Vagina (tissue), 2 donors: ENCODE measurements at regions not wholly inside any gene's neighbourhood (a gene's known extent, or its start where the extent isn't known, plus 50 kb on each side); places are given as distances from the start of the nearest gene placed in this dataset.
"Not testable (repeated sequence)": the region's sequence is repeated elsewhere in the genome, so short reads cannot be mapped to it uniquely, and the experiment has no call there.

Experiments
- POLR2A ChIP-seq, 2 donors: fragments of 450-650 bp; IDR thresholded peaks; one replicate each; pipeline ENCODE4 v1.6.1; 2017; ENCODE audit warnings: antibody characterized with exemption in 2 of 2, mild to moderate bottlenecking in 2 of 2, moderate library complexity in 2 of 2
- POLR2AphosphoS5 ChIP-seq, 2 donors: sonication (generic); formaldehyde crosslinking; IDR thresholded peaks; one replicate each; pipeline ENCODE4 v1.9.0; 2017; ENCODE audit warnings: antibody characterized with exemption in 2 of 2, mild to moderate bottlenecking in 2 of 2, low read depth in 1 of 2; ENCODE audit not compliant: insufficient read depth in 1 of 2
- TF ChIP-seq, protein P1 (sequence below), 3 experiments: fragments of 450-650 bp in 2 of 3; fragments of 200-600 bp in 1 of 3; sonication (generic) in 1 of 3; IDR thresholded peaks; one replicate each; pipeline ENCODE4 v1.5.1; 2017 to 2019; ENCODE audit warnings: antibody characterized with exemption in 3 of 3, mild to moderate bottlenecking in 2 of 3, moderate library complexity in 2 of 3

DNA sequence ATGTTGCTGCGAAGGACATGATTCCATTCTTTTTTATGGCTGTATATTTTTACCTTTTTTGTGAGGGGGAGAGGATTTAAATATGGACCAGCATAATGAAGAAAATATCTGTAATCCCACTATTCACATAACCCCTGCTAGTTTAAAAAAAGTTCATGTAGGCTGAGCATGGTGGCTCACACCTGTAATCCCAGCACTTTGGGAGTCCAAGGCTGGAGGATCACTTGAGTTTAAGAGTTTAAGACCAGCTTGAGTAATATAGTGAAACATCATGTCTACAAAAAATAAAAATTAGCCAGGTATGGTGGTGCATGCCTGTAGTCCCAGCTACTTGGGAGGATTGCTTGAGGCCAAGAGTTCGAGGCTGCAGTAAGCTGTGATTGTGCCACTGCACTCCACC, 99.8 kb upstream of the TPTE start:
- TF ChIP-seq, protein P1, sequence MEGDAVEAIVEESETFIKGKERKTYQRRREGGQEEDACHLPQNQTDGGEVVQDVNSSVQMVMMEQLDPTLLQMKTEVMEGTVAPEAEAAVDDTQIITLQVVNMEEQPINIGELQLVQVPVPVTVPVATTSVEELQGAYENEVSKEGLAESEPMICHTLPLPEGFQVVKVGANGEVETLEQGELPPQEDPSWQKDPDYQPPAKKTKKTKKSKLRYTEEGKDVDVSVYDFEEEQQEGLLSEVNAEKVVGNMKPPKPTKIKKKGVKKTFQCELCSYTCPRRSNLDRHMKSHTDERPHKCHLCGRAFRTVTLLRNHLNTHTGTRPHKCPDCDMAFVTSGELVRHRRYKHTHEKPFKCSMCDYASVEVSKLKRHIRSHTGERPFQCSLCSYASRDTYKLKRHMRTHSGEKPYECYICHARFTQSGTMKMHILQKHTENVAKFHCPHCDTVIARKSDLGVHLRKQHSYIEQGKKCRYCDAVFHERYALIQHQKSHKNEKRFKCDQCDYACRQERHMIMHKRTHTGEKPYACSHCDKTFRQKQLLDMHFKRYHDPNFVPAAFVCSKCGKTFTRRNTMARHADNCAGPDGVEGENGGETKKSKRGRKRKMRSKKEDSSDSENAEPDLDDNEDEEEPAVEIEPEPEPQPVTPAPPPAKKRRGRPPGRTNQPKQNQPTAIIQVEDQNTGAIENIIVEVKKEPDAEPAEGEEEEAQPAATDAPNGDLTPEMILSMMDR (IDR thresholded peaks at IDR 0.05): not testable (repeated sequence)
- not testable (repeated sequence) for TF ChIP-seq POLR2A (IDR thresholded peaks at IDR 0.05); POLR2AphosphoS5 (IDR thresholded peaks at IDR 0.05; ENCODE audit: insufficient read depth in 1 of 2, low read depth in 1 of 2)
